ENCODE measurements at regions not wholly inside any gene's neighbourhood (a gene's known extent, or its start where the extent isn't known, plus 50 kb on each side); places are given as distances from the start of the nearest gene placed in this dataset.

DNA sequence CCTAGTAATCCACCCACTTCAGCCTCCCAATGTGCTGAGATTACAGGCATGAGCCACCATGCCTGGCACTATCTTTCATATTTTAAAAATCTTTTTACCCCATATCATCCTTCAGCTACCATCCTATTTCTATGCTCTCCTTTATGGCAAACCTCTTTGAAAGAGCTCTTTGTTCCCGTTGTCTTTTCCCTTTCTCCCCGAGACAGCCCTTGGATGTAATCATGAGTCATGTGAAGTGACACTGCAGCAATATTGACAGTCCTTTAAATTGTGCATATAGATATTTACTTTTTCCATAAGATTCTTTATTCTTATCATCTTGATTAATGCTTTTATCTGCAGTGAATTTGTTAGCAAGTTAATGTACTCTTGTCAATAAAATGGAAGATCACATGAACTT, 286.6 kb downstream of the ANKRD7 start (continued):
- TF ChIP-seq, protein P1, sequence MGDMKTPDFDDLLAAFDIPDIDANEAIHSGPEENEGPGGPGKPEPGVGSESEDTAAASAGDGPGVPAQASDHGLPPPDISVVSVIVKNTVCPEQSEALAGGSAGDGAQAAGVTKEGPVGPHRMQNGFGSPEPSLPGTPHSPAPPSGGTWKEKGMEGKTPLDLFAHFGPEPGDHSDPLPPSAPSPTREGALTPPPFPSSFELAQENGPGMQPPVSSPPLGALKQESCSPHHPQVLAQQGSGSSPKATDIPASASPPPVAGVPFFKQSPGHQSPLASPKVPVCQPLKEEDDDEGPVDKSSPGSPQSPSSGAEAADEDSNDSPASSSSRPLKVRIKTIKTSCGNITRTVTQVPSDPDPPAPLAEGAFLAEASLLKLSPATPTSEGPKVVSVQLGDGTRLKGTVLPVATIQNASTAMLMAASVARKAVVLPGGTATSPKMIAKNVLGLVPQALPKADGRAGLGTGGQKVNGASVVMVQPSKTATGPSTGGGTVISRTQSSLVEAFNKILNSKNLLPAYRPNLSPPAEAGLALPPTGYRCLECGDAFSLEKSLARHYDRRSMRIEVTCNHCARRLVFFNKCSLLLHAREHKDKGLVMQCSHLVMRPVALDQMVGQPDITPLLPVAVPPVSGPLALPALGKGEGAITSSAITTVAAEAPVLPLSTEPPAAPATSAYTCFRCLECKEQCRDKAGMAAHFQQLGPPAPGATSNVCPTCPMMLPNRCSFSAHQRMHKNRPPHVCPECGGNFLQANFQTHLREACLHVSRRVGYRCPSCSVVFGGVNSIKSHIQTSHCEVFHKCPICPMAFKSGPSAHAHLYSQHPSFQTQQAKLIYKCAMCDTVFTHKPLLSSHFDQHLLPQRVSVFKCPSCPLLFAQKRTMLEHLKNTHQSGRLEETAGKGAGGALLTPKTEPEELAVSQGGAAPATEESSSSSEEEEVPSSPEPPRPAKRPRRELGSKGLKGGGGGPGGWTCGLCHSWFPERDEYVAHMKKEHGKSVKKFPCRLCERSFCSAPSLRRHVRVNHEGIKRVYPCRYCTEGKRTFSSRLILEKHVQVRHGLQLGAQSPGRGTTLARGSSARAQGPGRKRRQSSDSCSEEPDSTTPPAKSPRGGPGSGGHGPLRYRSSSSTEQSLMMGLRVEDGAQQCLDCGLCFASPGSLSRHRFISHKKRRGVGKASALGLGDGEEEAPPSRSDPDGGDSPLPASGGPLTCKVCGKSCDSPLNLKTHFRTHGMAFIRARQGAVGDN (IDR thresholded peaks at IDR 0.05) = no peak
- no peak for TF ChIP-seq SRF (IDR thresholded peaks at IDR 0.05; ENCODE audit: low read depth in 2 of 2, low read length in 2 of 2)

DNA sequence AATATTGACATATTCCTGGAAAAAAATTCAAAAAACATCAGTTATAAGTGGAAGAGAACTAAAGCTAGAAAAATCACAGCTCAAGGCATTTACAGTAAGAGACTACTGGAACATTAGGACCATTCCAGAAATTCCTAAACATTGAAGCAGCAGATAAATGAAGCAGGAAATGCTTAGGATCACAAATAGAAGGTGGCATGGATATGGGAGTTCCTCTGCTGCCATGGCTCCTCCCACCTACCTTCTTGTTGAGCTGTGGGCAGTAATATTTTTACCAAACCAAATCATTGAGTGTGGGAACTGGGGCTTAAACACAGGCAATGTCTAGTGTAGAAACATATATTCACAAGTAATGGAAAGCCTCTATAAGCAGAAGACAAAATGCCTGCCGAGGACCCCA, 292.8 kb downstream of the ANKRD7 start:
- ChIA-PET SMC1A (ENCODE audit: uncharacterized antibody, unreplicated experiment) (no interaction called here), RAD21 (ENCODE audit: unreplicated experiment) (no interaction called here), POLR2A (no interaction called here), CTCF (no interaction called here)
- TF ChIP-seq ATF3 (IDR thresholded peaks at IDR 0.05; ENCODE audit: borderline replicate concordance, extremely low read depth, low read depth, low read length) (no peak), CHD2 (IDR thresholded peaks at IDR 0.05; ENCODE audit: borderline replicate concordance, low read depth, low read length) (no peak)
- TF ChIP-seq, protein P2, sequence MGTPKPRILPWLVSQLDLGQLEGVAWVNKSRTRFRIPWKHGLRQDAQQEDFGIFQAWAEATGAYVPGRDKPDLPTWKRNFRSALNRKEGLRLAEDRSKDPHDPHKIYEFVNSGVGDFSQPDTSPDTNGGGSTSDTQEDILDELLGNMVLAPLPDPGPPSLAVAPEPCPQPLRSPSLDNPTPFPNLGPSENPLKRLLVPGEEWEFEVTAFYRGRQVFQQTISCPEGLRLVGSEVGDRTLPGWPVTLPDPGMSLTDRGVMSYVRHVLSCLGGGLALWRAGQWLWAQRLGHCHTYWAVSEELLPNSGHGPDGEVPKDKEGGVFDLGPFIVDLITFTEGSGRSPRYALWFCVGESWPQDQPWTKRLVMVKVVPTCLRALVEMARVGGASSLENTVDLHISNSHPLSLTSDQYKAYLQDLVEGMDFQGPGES (IDR thresholded peaks at IDR 0.05) = no peak
- DNase-seq (ENCODE audit: low read depth, low spot score) (no peak), FAIRE-seq (no peak), ATAC-seq (no peak)
- no peak overlapping the region for H3K4me3 ChIP-seq
- intact Hi-C loops (cut with micrococcal nuclease; ENCODE audit: unreplicated experiment) (no loop called here), in situ Hi-C loops (cut with MboI) (no loop called here)
- H3K9ac ChIP-seq (ENCODE audit: control insufficient read depth, insufficient read depth, low read length) = no peak overlapping the region
- no peaks in the 10 kb centered on the region for H3K79me2 ChIP-seq (ENCODE audit: control insufficient read depth, insufficient read depth, low read length)
- no peaks in the 10 kb centered on the region for H3K9me3 ChIP-seq (replicated peaks; ENCODE audit: control insufficient read depth, insufficient read depth, low read length)
- no peaks in the 10 kb centered on the region for H4K20me1 ChIP-seq (ENCODE audit: control insufficient read depth, insufficient read depth)
- H3K4me1 ChIP-seq (ENCODE audit: control insufficient read depth, insufficient read depth, low read length) = no peaks in the 10 kb centered on the region
- no peak overlapping the region for H3K27ac ChIP-seq (ENCODE audit: control insufficient read depth, insufficient read depth)
- H3K4me2 ChIP-seq (ENCODE audit: control insufficient read depth, insufficient read depth) = no peak overlapping the region
- H3K27me3 ChIP-seq (replicated peaks in 1 of 2; ENCODE audit: control insufficient read depth in 2 of 2, insufficient read depth in 2 of 2, low read length in 1 of 2) = no peaks in the 10 kb centered on the region
- no TSS peak for BruUV-seq (replicated peaks)
- H2AFZ ChIP-seq (ENCODE audit: control insufficient read depth, low read depth, low read length) = no peak overlapping the region
- WGBS (ENCODE audit: insufficient coverage, insufficient replicate concordance, low lambda C conversion rate, missing lambda C conversion rate) = 24% methylated on average over 1 of the region's 1 CpG
- no peaks in the 10 kb centered on the region for H3K36me3 ChIP-seq (ENCODE audit: control insufficient read depth in 2 of 2, insufficient read depth in 2 of 2, low read length in 1 of 2)
